Right cardiac atrium (tissue), 5 donors: ENCODE measurements at regions not wholly inside any gene's neighbourhood (a gene's known extent, or its start where the extent isn't known, plus 50 kb on each side); places are given as distances from the start of the nearest gene placed in this dataset.
A peak's percentile ranks its signal among the peaks of the same experiment; 100 is the strongest.

Experiments
- ATAC-seq, 2 donors: fragments of 200-7000 bp; cut with Tn5 transposase; one replicate each; pipeline versions ENCODE4 v1.8.0 to v1.9.1; 2020; ENCODE audit warnings: moderate library complexity in 2 of 2, mild to moderate bottlenecking in 1 of 2
- DNase-seq, 3 donors: peaks; one replicate each; pipeline ENCODE4 v3.0.0-alpha.2; 2020
- H3K27ac ChIP-seq: one replicate; pipeline ENCODE4 v1.5.1; 2013; ENCODE audit warnings: mild to moderate bottlenecking, low read length, control low read depth, moderate library complexity
- H3K27me3 ChIP-seq: one replicate; pipeline ENCODE4 v1.6.1; 2013; ENCODE audit not compliant: control insufficient read depth, insufficient read depth
- H3K4me1 ChIP-seq: one replicate; pipeline ENCODE4 v1.6.1; 2013; ENCODE audit warnings: low read length; ENCODE audit not compliant: control insufficient read depth, insufficient read depth
- H3K4me3 ChIP-seq: one replicate; pipeline ENCODE4 v1.5.1; 2013; ENCODE audit warnings: low read length, control low read depth
- H3K9me3 ChIP-seq: one replicate; pipeline ENCODE4 v1.6.1; 2013; ENCODE audit warnings: low read length; ENCODE audit not compliant: control insufficient read depth
- WGBS: extraction: QIAGEN DNeasy Blood & Tissue Kit; methylation state at CpG from one replicate; pipeline ENCODE4 v1.1.7; 2013; 5-methylcytosine and 5-hydroxymethylcytosine counted together
- intact Hi-C, 4 donors: fragments of 100-400 bp; cut with DNase I; formaldehyde crosslinking; loops; one replicate each; pipeline versions ENCODE4 v1.11.0 to v1.14.0; 2022 to 2023
- donor health status: healthy with polysubstance abuse.
- donor health status: DM: no; HTN: yes; CAD: no.
- donor health status: DM: no; HTN: no; CAD: no.
- donor health status: DM: no; HTN: yes; CAD: no; lungs with severe emphysema.
- donor health status: DM: yes; HTN: yes; CAD: no.

GRCh38 chr1:50358962-50359361, 64.3 kb downstream of the DMRTA2 start:
- no peak for ATAC-seq
- Histone ChIP-seq H3K27me3 (no peaks in the 10 kb centered on the region), H3K9me3 (no peaks in the 10 kb centered on the region), H3K4me3 (no peak overlapping the region), H3K27ac (no peak overlapping the region), H3K4me1 (no peaks in the 10 kb centered on the region)
- intact Hi-C loops = no loop called here
- DNase-seq = no peak
- 60% methylated on average over 11 of the region's 11 CpGs for WGBS

- Histone ChIP-seq H3K4me3 (no peak overlapping the region), H3K4me1 (no peaks in the 10 kb centered on the region), H3K27ac (no peak overlapping the region), H3K9me3 (no peaks in the 10 kb centered on the region), H3K27me3 (no peaks in the 10 kb centered on the region)
- intact Hi-C loops = no loop called here
- DNase-seq (no peak), ATAC-seq (no peak)
- 68% methylated on average over 6 of the region's 6 CpGs for WGBS
Observed at GRCh38 chr1:50357186-50357585, 66.1 kb downstream of the DMRTA2 start.

GRCh38 chr1:50354813-50355212, 68.4 kb downstream of the DMRTA2 start:
- intact Hi-C loops = no loop called here
- Histone ChIP-seq H3K4me1 (no peaks in the 10 kb centered on the region), H3K4me3 (no peak overlapping the region), H3K27ac (no peak overlapping the region), H3K9me3 (no peaks in the 10 kb centered on the region), H3K27me3 (no peaks in the 10 kb centered on the region)
- ATAC-seq (no peak), DNase-seq (no peak)
- 62% methylated on average over 4 of the region's 4 CpGs for WGBS

- Histone ChIP-seq H3K4me1 (no peaks in the 10 kb centered on the region), H3K27ac (no peak overlapping the region), H3K9me3 (no peaks in the 10 kb centered on the region), H3K4me3 (no peak overlapping the region), H3K27me3 (no peaks in the 10 kb centered on the region)
- WGBS = 40% methylated on average over 2 of the region's 2 CpGs
- DNase-seq (no peak), ATAC-seq (no peak)
- intact Hi-C loops = no loop called here
Observed at GRCh38 chr1:50352428-50352827, 70.8 kb downstream of the DMRTA2 start.

DNA sequence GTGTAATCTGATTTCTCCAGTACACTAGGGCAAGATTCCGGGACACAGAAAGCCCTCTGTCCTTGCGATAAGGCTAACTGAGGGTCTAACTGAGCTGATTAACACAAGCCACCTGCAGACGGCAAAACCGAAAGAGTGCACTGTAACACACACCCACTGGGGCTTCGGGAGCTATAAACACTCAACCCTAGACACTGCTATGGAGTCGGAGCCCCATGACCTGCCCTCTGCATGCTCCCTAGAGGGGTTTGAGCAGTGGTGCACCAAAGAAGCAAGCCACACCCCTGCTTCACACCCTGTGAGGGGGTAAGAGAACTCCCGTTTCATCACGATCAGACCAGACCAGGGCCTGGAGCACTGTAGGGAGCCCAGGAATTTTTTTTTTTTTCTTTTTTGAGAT, 72.4 kb downstream of the DMRTA2 start:
- Histone ChIP-seq H3K4me1 (no peaks in the 10 kb centered on the region), H3K27me3 (no peaks in the 10 kb centered on the region), H3K9me3 (no peaks in the 10 kb centered on the region), H3K27ac (no peak overlapping the region), H3K4me3 (no peak overlapping the region)
- DNase-seq = no peak
- intact Hi-C loops = no loop called here
- no peak for ATAC-seq
- WGBS = 76% methylated on average over 8 of the region's 8 CpGs

GRCh38 chr1:50350421-50350820, 72.8 kb downstream of the DMRTA2 start:
- intact Hi-C loops = no loop called here
- DNase-seq (no peak), ATAC-seq (no peak)
- Histone ChIP-seq H3K4me3 (no peak overlapping the region), H3K9me3 (peaks cover 2% of the 10 kb centered on the region), H3K4me1 (no peaks in the 10 kb centered on the region), H3K27me3 (no peaks in the 10 kb centered on the region), H3K27ac (no peak overlapping the region)
- 51% methylated on average over 5 of the region's 5 CpGs for WGBS

GRCh38 chr1:50349242-50349565, 74.0 kb downstream of the DMRTA2 start:
- Histone ChIP-seq H3K27ac (no peak overlapping the region), H3K4me1 (no peaks in the 10 kb centered on the region), H3K4me3 (no peak overlapping the region), H3K9me3 (peaks cover 2% of the 10 kb centered on the region), H3K27me3 (no peaks in the 10 kb centered on the region)
- no peak for DNase-seq
- ATAC-seq = peak in 1 of 2 donors; percentile 26
- 26% methylated on average over 3 of the region's 3 CpGs for WGBS
- intact Hi-C loops = no loop called here

GRCh38 chr1:50348449-50349241, 74.6 kb downstream of the DMRTA2 start:
- intact Hi-C loops = no loop called here
- DNase-seq = peak; percentile 47 to 63 (median 55)
- H3K27ac ChIP-seq = no peak overlapping the region
- 20% methylated on average over 5 of the region's 5 CpGs for WGBS
- H3K27me3 ChIP-seq = no peaks in the 10 kb centered on the region
- peak; percentile 66 to 75 for ATAC-seq
- no peak overlapping the region for H3K4me3 ChIP-seq
- peaks cover 2% of the 10 kb centered on the region for H3K9me3 ChIP-seq
- no peaks in the 10 kb centered on the region for H3K4me1 ChIP-seq

DNA sequence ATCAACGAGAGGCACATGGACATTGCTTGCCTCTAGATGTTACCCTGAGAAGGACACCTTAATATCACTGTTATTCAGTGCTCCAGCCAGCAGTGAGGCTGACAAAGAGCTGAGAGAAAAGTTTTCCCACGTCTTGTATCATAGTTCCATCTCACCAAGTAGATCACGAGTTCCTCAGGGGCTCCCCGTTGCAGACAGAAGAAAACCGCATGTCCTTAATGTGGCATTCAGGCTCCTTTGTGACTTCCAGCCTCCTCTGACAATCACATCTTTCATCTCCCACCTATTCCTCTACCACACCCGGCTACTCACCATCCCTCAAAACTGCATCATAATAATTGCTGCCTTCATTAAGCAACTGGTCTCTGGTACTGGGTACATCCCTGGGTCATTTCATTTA, 75.3 kb downstream of the DMRTA2 start:
- DNase-seq (no peak), ATAC-seq (no peak)
- H3K4me3 ChIP-seq = no peak overlapping the region
- no peak overlapping the region for H3K27ac ChIP-seq
- intact Hi-C loops = no loop called here
- WGBS = 56% methylated on average over 6 of the region's 6 CpGs
- H3K9me3 ChIP-seq = peaks cover 2% of the 10 kb centered on the region
- H3K4me1 ChIP-seq = no peaks in the 10 kb centered on the region
- no peaks in the 10 kb centered on the region for H3K27me3 ChIP-seq

GRCh38 chr1:50346621-50347020, 76.6 kb downstream of the DMRTA2 start:
- 56% methylated on average over 7 of the region's 7 CpGs for WGBS

GRCh38 chr1:50343323-50343722, 79.9 kb downstream of the DMRTA2 start:
- intact Hi-C loops = no loop called here
- peaks cover 2% of the 10 kb centered on the region for H3K9me3 ChIP-seq
- H3K27me3 ChIP-seq = no peaks in the 10 kb centered on the region
- no peak for ATAC-seq
- H3K4me3 ChIP-seq = no peak overlapping the region
- H3K27ac ChIP-seq = no peak overlapping the region
- DNase-seq = no peak
- WGBS = 52% methylated on average over 5 of the region's 5 CpGs
- H3K4me1 ChIP-seq = no peaks in the 10 kb centered on the region

More at GRCh38 chr1:50346621-50347020, 76.6 kb downstream of the DMRTA2 start:
- H3K4me1 ChIP-seq = no peaks in the 10 kb centered on the region
- H3K27me3 ChIP-seq = no peaks in the 10 kb centered on the region
- H3K27ac ChIP-seq = no peak overlapping the region
- intact Hi-C loops = no loop called here
- DNase-seq (no peak), ATAC-seq (no peak)
- H3K4me3 ChIP-seq = no peak overlapping the region
- peaks cover 2% of the 10 kb centered on the region for H3K9me3 ChIP-seq

DNA sequence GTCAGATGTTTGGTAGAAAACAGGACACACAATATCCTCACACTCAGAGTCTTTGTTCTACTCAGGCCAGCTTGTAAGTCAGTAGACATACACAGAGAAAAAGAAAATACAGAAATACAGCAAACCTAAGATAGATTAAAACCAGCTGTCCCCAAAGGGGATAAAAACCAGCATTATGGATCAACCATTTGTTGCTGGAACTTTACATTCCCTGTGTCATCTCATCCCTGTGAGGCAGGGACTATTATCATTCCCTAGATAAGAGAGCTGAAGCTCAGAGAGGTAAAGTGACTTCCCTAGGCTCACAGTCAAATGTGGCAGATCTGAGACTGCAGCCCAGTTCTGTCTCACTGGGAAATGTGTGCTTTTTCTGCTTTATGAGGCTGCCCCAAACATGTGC, 80.7 kb downstream of the DMRTA2 start:
- no peak for ATAC-seq
- H3K27me3 ChIP-seq = no peaks in the 10 kb centered on the region
- no peaks in the 10 kb centered on the region for H3K4me1 ChIP-seq
- H3K27ac ChIP-seq = no peak overlapping the region
- H3K4me3 ChIP-seq = no peak overlapping the region
- intact Hi-C loops = no loop called here
- no peak for DNase-seq
- H3K9me3 ChIP-seq = peaks cover 2% of the 10 kb centered on the region
